Activated CD4-positive, alpha-beta T cell treated with anti-CD3 and anti-CD28 coated beads, Interleukin-2, amount 50 U/mL, for 48 hours (primary cell): ENCODE measurements at regions not wholly inside any gene's neighbourhood (a gene's known extent, or its start where the extent isn't known, plus 50 kb on each side); places are given as distances from the start of the nearest gene placed in this dataset.

Source experiments
- DNase-seq, 2 experiments: peaks; one replicate each; pipeline ENCODE4 v3.0.0-alpha.2; 2020

- DNase-seq: no peak
Measured at GRCh38 chr20:11777387-11778205, 140.1 kb upstream of the BTBD3 start.

GRCh38 chr20:11778206-11778570 is 139.5 kb upstream of the BTBD3 start:
- no peak for DNase-seq

GRCh38 chr20:11780765-11781369 is 136.8 kb upstream of the BTBD3 start:
- no peak for DNase-seq

- DNase-seq: no peak
Measured at GRCh38 chr20:11783102-11783850, 134.4 kb upstream of the BTBD3 start.

- DNase-seq: no peak
Measured at GRCh38 chr20:11785885-11786507, 131.7 kb upstream of the BTBD3 start.

GRCh38 chr20:11790046-11790445 is 127.6 kb upstream of the BTBD3 start:
- DNase-seq: no peak

GRCh38 chr20:11791316-11791715 is 126.4 kb upstream of the BTBD3 start:
- DNase-seq: no peak

- no peak for DNase-seq
Measured at GRCh38 chr20:11791835-11792567, 125.7 kb upstream of the BTBD3 start.

- no peak for DNase-seq
Measured at GRCh38 chr20:11792568-11792953, 125.1 kb upstream of the BTBD3 start.

- DNase-seq: no peak
Measured at GRCh38 chr20:11794525-11794924, 123.2 kb upstream of the BTBD3 start.

- DNase-seq: no peak
Measured at GRCh38 chr20:11795071-11795615, 122.5 kb upstream of the BTBD3 start.

GRCh38 chr20:11796026-11796425 is 121.7 kb upstream of the BTBD3 start:
- DNase-seq: no peak

- no peak for DNase-seq
Measured at GRCh38 chr20:11797156-11797555, 120.5 kb upstream of the BTBD3 start.

GRCh38 chr20:11799281-11799684 is 118.4 kb upstream of the BTBD3 start:
- no peak for DNase-seq

GRCh38 chr20:11807054-11808048 is 110.3 kb upstream of the BTBD3 start:
- no peak for DNase-seq

- no peak for DNase-seq
Measured at GRCh38 chr20:11808841-11809240, 108.9 kb upstream of the BTBD3 start.

- DNase-seq: no peak
Measured at GRCh38 chr20:11810311-11811083, 107.2 kb upstream of the BTBD3 start.

- DNase-seq: no peak
Measured at GRCh38 chr20:11813106-11813890, 104.4 kb upstream of the BTBD3 start.

GRCh38 chr20:11814267-11814666 is 103.4 kb upstream of the BTBD3 start:
- no peak for DNase-seq
